HG02588 (cell line): ENCODE measurements at regions not wholly inside any gene's neighbourhood (a gene's known extent, or its start where the extent isn't known, plus 50 kb on each side); places are given as distances from the start of the nearest gene placed in this dataset.
"Not testable (repeated sequence)": the region's sequence is repeated elsewhere in the genome, so short reads cannot be mapped to it uniquely, and the experiment has no call there.

Experiments used
- ATAC-seq: cut with Tn5 transposase; IDR thresholded peaks from one replicate; pipeline ENCODE4 v1.9.1; 2021; ENCODE audit warnings: mild to moderate bottlenecking, moderate library complexity; ENCODE audit not compliant: unreplicated experiment

DNA sequence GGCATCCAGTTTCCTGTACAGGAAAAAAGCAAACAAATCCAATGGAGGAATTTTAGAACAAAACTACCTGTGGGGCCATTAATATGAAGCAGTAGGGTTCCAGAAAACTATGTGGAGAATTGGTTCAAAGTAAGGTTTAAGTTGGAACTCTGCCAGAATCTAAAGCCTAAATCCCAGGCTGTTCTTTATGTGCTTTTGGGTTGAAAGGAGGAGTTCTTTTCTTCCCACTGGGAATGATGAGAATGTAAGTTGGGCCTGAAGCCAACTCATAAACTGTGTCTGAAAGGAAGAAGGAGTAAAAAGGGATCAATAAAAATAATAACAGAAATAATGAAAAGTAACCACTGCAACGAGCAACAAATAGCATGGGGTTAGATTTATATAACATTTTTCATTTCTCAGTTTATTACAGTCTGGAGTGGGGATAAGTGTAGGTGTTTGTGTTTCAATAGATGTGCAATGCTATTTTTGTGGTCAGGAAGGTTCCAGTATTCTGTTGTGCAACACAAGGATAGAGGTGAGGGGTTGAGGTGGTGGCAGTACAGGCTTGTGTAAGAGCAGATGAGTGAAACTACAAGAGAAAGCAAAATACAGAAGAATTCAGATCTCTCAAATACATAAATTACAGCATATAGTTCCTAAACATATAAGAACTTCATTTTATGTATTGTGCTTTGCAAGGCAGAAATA lies 373.6 kb downstream of the EMP1 start:
- ATAC-seq: no peak

DNA sequence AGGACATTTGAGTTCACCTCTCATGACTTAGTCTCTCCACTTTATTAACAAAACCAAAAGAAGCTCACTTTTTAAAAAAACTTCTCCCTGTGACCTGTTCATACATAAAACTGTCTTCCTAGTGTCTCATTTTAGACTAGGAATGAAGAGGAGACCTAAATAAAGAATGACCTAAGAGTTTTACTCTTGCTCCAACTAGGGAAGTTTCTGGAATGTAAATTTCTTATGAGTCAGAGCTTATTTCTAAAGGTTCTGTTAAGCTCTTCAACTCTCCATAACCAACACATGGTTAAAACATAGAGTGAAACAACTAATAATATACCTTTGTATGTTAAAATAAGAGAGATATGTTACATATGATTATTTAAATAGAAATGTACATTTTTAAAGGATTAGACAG lies 369.8 kb downstream of the EMP1 start:
- no peak for ATAC-seq

DNA sequence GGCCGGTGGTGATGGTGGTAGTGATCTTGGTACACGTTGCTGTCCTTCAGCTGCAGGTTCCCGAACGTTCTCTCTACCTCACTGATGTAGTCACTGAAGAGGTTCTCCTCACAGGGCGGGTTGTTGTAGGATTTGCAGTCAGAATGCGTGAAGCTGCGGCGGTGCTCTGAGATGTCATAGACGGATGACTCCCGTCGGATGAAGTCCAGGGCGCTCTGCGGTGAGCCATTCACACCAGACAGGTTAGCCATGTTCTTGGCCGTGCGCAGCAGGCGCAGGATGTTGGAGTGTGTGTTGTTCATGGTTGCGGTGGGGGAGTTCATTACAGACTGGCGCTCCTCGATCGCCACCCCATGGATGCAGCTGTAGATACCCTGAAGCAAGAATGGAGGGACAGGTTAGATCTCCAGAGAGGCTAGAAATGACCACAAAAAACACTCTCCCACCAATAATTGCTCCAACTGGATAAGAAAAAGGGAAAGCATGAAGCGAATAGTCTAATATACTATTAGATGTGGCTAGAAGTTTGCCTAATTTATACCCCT lies 367.8 kb downstream of the EMP1 start:
- no peak for ATAC-seq

DNA sequence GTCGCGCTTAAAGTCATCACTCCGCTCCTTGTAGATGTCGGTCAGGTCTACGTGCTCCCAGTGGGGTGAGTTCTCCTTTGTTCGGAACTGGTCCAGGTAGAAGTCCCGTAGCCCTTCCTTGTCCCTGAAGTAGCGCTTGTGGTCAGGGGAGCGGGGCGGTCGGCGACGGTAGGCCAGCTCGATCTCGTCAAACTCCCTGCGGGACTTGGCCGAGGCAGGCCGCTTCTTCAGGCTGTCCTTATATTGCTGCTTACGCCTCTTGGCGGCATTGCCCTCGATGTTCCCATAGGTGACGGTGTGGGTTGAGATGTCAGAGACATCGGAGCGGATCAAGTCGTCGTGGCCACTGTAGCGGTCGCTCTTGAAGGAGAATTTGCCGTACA lies 367.2 kb downstream of the EMP1 start:
- ATAC-seq: no peak

DNA sequence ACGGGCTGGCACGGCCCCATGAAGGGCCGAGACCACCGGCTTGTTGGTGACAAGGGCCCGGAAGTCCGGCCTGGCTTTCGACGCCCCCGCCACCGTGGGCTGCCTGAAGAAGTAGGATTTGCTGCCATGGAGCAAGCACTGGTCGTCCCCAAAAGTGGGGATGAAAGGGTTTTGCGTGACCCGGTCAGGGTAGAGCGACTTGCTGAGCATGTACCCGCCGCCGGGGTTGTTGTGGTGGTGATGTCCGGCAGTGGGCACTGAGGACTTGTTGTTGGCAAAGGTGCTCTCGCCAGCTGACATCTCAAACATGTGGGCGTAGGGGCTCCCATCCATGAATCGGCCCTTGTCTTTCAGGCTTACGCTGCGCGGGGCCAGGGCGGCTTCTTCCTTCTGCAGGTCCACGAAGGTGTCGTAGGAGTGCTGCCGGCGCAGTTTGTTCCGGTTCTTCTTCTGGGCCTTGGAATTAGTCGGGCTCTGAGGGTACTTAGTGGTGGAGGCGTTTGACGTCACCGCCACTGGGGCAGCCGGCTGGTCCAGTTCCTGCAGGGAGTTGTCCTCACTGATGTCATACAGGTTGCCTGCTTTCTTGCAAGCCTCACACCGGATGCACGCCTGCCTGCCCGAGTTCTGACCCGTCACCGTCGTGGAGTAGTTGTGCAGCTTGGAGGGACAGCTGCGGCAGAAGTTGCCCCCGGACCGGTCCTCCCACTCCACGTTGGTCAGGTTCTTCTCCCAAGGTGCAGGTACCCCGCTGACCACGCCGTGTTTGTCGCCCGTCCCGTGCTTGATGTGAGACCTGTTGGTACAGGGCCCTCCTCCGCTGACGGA lies 366.6 kb downstream of the EMP1 start:
- no peak for ATAC-seq

DNA sequence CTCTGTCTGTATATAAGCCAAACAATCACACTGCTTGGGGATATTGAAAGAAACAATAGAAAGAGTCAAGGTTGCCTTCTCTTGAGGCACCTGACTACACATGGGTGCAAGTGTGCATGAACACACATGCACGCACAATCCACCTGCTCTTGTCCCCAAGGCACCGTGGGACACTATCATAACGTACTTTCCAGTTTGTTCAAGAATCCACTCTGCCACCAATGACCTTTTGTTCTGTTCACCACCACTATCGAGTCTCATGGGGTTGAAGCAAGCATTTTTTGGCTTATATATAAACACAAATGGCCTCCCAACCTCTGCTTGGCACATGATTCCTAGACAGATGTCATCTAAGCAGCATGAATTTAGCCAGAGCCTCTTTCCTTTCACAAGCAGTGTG lies 365.4 kb downstream of the EMP1 start:
- ATAC-seq: no peak

DNA sequence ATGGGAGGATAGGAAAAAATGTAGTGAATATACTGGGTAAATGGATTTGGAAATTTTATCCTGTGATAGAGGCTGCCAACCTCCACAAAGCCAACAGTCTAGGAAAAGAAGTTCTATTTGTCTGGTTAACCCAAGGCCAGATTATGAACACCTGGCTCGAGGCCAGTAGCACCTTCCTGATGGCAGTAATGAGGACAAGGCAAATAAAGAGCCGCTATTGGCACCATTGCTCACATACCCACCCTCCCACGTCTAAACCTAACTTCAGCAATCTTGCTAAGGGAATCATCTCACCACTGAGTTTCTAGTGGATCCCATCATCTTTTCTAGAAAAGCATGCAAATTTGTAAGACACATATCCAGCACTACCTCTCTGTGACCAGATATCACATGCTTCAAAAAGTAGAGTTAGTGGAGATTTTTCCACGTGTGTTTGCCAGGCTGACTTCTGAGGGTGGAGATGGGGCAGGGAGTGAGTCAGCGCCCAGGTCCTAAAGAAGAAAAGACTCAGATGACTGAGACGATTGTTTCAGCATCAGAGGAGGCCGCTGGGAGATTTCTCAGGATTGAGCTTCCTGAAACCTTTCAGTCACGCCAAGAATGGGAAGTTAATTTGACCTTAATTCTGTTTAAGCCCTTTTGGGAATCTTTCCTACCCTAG lies 362.9 kb downstream of the EMP1 start:
- ATAC-seq: no peak

DNA sequence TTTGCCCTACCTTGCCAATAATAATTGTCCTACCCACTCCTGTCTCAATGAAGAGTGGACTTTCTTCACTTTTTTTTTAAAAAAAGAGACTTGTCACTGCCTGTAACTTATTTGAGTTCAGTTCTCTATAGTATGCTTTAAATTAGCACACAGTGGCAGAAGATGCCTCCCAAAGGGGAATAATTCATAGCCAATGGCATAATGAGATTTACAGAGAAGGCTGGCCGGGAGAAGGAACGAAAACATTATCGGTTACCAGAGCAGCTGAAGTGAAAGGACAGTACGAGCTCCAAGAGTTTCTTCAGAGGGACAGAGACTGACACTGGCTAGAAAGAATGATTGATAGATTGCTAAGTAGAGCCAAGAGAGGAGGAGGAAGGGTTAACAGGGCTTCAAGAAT lies 356.3 kb downstream of the EMP1 start:
- no peak for ATAC-seq

DNA sequence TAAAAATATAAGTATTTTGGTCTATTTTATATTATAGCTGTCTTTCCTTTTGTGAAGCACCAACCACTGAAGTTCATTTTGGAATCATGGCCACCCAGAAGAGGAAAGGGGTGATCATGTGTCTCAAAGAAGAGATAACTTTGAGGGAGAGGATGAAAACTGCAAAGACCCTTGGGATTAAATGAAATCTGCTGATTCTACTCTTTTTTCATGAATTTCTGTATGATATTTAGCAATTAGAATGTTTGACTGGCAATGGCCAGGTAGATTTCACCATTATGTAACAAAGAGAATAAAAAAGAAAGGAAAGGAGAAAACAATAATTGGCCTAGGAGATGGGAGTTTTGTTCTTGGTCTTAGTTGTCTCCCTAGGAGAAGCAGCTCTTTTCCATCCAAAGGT lies 350.8 kb downstream of the EMP1 start:
- ATAC-seq: no peak

DNA sequence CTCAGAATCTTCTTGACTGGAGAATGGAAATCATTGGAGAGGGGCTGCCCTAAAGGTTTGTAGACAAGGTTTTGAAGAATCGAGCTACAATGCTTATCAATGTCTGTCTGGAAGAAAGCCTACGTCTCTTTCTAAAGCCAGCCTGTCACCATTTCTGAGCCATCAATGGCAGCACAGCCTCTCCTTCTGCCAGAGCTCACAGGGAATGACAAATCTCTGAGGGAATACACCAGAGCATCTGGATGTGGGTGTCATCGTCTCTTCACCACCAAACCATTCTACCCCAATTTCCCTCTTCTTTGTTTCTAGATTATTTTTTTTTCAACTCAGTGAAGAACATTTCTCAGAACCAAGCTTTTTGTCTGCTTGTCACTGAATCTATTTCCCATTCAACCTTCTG lies 349.7 kb downstream of the EMP1 start:
- no peak for ATAC-seq

DNA sequence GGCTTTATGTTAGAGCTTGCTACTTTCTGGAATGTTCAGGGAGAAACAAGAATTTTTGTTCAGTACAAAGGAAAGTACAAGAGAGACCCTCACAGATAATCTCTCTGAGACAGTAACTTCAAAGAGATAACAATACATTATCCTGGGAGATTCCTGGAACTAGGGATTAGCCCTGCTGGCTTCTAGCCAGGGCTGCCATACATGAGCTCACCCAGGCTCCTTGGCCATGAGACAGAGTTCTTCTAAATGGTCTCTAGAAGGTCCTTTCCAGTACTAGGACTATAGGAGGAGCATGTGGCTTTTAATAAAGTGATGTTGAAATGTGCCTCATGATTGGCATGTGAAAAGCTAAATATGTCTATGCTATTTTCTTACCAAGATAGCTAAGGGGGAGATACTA lies 342.5 kb downstream of the EMP1 start:
- no peak for ATAC-seq

DNA sequence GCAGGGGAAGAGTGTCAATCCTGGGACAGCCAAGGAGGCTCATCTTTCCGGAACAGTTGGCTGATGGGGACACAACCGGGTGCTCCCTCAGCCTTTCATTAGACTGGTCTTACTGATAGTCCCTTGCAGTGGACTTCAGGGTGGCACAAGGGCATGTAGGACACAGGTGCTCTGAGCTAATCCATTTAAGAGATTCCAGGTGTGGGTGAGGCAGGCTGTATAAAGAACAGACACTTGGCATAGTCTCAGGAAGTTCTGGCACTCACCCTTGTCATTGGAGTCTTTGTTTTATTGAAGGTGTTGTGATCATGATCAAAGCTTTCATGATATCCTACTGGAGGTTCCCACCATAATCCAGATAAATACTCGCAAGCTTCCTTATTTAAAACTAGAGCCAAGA lies 341.6 kb downstream of the EMP1 start:
- no peak for ATAC-seq

DNA sequence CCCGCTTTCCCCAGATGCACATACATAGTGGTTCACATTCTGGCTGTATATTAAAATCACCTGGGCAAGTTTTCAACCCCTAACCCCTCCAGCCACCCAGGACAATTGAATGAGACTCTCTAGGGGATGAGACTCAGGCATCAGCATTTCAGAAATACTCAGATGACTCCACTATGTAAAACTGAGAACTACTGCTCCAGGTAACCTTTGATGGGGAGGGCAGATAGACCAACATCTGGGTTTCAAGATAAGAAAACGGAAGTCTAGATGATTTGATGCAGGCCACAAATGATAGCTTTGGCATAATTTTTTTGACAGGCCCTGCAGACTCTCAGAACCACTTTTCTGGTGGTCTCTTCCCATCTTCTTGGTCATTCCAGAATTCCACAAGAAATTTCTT lies 341.1 kb downstream of the EMP1 start:
- ATAC-seq: peak; percentile 50

DNA sequence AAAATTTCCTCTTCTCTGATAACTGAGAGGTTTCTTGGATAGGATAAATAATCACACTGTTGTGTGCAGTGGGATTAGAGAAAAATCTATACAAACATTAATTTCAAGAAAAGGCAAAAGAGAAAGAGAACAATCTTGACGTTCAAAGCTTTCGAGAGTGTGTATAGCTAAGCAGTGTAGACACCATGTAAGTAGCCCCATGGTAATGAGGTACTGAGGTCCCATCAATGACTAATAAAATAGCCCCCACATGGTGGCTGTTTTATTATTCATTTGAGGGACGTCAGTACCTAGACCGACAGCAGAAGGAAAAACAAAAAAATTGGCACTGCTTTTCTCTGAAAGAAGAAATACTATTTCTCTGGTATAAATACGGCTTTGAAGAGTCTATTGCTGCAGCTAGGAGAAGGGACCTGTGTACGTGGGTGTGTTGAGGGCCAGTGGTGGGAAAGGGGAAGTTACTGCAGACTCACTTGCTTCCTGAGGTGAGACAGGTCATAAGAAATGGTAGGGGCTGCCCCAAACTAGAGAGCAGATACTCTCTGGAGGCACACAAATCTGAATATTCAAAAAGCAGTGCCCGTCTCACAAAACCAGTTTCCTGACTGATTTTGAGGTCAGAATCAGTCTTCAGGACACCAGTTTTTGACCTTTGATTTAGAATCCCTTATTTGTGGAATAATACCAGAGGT lies 339.8 kb downstream of the EMP1 start:
- peak; percentile 96 for ATAC-seq

DNA sequence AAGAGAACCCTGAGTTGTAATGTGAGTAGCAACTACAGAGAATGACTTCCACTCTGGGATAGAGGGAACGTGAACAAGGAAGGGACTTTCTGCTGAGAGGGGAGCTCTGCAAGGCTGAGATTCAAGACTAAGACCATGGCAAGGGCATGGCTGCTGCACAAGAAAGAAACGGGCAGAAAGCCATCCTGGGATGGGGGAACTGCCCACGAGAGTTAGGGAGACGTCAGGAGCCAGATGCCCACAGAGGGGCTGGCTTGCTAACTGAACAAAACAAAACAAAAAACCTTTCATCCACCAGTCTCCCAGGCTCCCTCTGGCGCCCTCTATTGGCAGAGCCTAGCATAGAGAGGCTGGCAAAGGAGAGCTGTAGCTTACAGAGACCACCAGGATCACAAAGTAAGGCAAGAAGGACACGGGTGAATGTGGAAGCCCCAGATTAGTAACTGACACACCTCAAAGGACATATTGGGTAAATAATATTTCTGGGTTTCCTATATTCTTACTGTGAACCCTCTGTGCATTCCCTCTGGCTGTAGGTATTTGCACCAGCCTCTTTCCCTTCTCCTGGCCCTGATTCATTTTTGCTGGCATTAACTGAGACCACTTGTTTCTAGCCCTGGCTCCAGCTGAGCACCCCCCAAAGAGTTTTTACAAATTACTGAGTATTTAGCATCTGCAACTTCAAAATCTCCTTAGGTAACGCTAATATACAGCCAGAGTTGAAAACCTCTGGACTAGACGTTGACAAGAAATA lies 338.3 kb downstream of the EMP1 start:
- no peak for ATAC-seq

DNA sequence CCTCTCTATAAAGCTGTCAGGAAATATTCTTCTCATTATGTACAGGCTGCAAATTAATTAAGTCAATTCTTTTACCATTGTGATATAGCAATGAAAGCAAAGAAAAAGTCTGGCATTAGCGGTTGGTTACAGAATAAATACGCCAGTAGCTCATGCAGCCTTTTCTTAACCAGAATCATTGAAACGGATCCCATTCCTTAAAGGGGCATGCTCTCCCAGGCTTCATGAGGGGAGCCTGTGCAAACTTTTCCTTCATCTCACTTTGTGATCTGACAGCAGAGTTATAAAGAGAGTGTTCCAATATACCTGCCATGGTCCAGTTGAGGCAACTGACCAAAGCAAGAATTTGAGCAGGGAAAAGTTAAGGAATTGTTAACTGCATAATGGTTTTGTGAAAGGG lies 337.7 kb downstream of the EMP1 start:
- ATAC-seq: no peak

DNA sequence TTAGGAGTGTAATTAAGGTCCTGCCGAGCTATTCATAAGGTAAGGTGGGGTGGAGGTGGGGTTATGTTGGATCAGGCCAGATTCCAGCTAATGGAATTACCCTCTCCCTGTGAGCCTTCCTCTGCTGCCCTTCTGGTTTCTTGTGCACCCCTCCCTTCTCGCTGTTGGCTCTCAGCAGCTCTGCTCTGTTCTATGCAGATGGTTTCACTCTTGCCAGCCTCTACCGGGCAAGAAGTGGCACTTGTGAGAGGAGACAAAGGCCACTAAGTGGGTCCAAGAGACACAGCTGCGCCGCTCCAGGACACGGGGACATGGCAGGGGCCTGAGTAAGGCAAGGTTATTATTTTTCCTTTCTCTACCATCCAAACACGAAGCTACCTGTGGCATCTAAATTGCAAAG lies 334.4 kb downstream of the EMP1 start:
- no peak for ATAC-seq

DNA sequence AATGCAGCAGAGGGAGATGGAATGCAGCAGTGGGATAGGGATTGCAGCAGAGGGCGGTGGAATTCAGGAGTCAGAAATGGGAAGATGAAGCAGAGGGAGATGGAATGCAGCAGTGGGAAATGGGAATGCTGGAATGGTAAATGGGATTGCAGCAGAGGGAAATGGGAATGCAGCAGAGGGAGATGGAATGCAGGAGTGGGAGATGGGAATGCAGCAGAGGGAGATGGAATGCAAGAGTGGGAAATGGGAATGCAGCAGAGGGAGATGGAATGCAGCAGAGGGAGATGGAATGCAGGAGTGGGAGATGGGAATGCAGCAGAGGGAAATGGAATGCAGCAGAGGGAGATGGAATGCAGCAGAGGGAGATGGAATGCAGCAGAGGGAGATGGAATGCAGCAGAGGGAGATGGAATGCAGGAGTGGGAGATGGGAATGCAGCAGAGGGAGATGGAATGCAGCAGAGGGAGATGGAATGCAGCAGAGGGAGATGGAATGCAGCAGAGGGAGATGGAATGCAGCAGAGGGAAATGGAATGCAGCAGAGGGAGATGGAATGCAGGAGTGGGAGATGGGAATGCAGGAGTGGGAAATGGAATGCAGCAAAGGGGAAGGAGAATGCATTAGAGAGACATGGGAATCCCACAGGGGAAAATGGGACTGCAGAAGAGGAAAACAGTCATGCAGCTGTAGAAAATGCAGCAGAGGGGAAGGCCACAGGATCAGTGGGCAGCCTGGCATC lies 329.8 kb downstream of the EMP1 start:
- not testable (repeated sequence) for ATAC-seq

DNA sequence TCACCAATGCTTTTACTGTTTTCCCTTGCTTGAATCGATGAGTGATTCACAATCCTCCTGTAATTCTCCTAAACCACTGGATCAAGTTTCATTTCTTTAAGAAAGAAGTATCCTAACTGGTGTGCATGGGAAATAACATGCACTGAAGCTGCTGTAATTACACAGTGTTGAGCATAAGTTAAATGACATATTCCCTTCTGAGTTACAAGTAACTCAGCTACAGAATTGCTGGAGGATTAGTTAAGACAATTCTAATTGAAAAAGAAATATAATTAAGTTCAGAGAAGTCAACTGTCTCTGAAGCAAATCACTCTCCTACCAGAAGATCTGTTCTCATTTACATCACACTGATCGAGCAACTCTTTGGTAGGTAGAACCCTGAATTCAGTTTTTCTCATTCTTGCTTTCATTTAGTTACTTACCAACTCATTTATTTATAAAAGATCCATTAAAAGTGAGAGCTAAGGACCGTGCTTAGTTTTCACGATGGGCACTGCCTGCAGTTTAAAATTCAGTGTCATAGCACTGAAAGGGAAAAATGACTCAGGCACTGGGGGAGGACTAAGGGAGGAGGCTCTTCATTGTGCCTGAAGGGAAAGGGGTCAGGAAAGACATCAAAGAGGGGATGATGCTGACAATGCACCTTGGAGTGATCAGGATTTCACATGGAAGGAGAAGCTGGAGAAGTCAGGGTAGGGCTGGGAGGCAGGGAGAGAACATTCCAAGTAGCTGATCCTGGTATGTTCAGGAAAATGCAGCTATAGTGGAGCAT lies 327.2 kb downstream of the EMP1 start:
- no peak for ATAC-seq
